Fibroblast of lung (primary cell): ENCODE measurements at regions not wholly inside any gene's neighbourhood (a gene's known extent, or its start where the extent isn't known, plus 50 kb on each side); places are given as distances from the start of the nearest gene placed in this dataset.
A peak's percentile ranks its signal among the peaks of the same experiment; 100 is the strongest.

Experiments
- DNase-seq, 2 donors: peaks; one replicate each; pipeline versions ENCODE4 v3.0.0 to v3.0.0-alpha.2; 2010; ENCODE audit warnings: low read depth in 2 of 2
- H2AFZ ChIP-seq: 2 replicates; pipeline ENCODE4 v1.5.1; 2012; ENCODE audit warnings: low read length, control low read depth, inconsistent platforms
- H3K27ac ChIP-seq: 2 replicates; pipeline ENCODE4 v1.5.1; 2011; ENCODE audit warnings: low read length, control low read depth; ENCODE audit not compliant: insufficient read depth
- H3K27me3 ChIP-seq: 2 replicates; pipeline ENCODE4 v1.5.1; 2011; ENCODE audit warnings: mild to moderate bottlenecking, low read length; ENCODE audit not compliant: control insufficient read depth, insufficient read depth
- H3K36me3 ChIP-seq: 2 replicates; pipeline ENCODE4 v1.5.1; 2011; ENCODE audit warnings: low read length; ENCODE audit not compliant: control insufficient read depth, insufficient read depth
- H3K4me1 ChIP-seq: 2 replicates; pipeline ENCODE4 v1.5.1; 2011; ENCODE audit warnings: low read length; ENCODE audit not compliant: control insufficient read depth, insufficient read depth; ENCODE audit errors: extremely low read depth
- H3K4me2 ChIP-seq: 2 replicates; pipeline ENCODE4 v1.5.1; 2011; ENCODE audit warnings: low read length, control low read depth; ENCODE audit not compliant: insufficient read depth; ENCODE audit errors: extremely low read depth
- H3K4me3 ChIP-seq, 4 experiments: fragments of 200-600 bp in 1 of 4; sonication (generic) in 1 of 4; replicated peaks in 1 of 4; 2 replicates each; pipeline ENCODE4 v1.5.1; 2011 to 2016; ENCODE audit warnings: low read length in 4 of 4, low read depth in 3 of 4, mild to moderate bottlenecking in 3 of 4, control low read depth in 2 of 4, inconsistent platforms in 1 of 4, mixed read lengths in 1 of 4; ENCODE audit not compliant: insufficient read depth in 1 of 4; ENCODE audit errors: control extremely low read depth in 1 of 4
- H3K79me2 ChIP-seq: 2 replicates; pipeline ENCODE4 v1.5.1; 2012; ENCODE audit warnings: mild to moderate bottlenecking, low read length, inconsistent platforms; ENCODE audit not compliant: control insufficient read depth, insufficient read depth
- H3K9ac ChIP-seq: 2 replicates; pipeline ENCODE4 v1.5.1; 2011; ENCODE audit warnings: mild to moderate bottlenecking, low read length, control low read depth; ENCODE audit not compliant: insufficient read depth
- H3K9me3 ChIP-seq: 2 replicates; pipeline ENCODE4 v1.5.1; 2012; ENCODE audit warnings: low read depth, low read length; ENCODE audit not compliant: control insufficient read depth, insufficient read depth
- H4K20me1 ChIP-seq: 2 replicates; pipeline ENCODE4 v1.5.1; 2011; ENCODE audit warnings: low read length; ENCODE audit not compliant: control insufficient read depth, insufficient read depth; ENCODE audit errors: extremely low read depth
- EZH2 ChIP-seq: IDR thresholded peaks from 2 replicates; pipeline ENCODE4 v1.5.1; 2012; ENCODE audit warnings: low read length, control low read depth, mild to moderate bottlenecking; ENCODE audit errors: missing control alignments
- TF ChIP-seq, protein P1 (sequence below), 2 donors: IDR thresholded peaks in 1 of 2; conservative IDR thresholded peaks in 1 of 2; 1 replicate in 1 of 2; 2 replicates in 1 of 2; pipeline ENCODE4 v1.5.1; 2011 to 2012; ENCODE audit warnings: low read length in 2 of 2, control low read depth in 1 of 2, inconsistent platforms in 1 of 2, low read depth in 1 of 2, mild to moderate bottlenecking in 1 of 2

DNA sequence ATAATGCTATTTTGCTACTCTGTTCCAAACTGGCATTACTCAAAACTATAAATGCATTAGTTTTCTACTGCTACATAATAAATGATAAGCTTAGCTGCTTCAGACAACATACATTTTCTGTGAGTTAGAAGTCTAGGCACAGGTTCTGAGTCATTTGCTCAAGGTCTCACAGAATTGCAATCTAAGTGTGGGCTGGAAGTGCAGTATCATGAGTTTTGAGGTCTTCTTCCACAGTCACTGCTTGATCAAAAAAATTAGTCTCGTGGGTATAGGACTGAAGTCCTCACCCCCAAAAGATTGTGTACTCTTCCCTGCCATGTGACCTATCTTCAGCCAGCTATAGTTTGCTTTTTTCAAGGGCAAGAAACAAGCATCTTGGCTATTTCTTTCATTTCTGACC is 676.9 kb downstream of the ADCYAP1 start:
- DNase-seq: no peak
- Histone ChIP-seq H3K9me3 (no peaks in the 10 kb centered on the region), H3K27me3 (no peaks in the 10 kb centered on the region), H4K20me1 (no peaks in the 10 kb centered on the region), H3K4me1 (no peaks in the 10 kb centered on the region), H3K4me3 (no peak overlapping the region), H3K79me2 (no peaks in the 10 kb centered on the region), H3K27ac (no peak overlapping the region), H2AFZ (no peak overlapping the region), H3K4me2 (no peak overlapping the region), H3K9ac (no peak overlapping the region), H3K36me3 (no peaks in the 10 kb centered on the region)
- TF ChIP-seq, protein P1, sequence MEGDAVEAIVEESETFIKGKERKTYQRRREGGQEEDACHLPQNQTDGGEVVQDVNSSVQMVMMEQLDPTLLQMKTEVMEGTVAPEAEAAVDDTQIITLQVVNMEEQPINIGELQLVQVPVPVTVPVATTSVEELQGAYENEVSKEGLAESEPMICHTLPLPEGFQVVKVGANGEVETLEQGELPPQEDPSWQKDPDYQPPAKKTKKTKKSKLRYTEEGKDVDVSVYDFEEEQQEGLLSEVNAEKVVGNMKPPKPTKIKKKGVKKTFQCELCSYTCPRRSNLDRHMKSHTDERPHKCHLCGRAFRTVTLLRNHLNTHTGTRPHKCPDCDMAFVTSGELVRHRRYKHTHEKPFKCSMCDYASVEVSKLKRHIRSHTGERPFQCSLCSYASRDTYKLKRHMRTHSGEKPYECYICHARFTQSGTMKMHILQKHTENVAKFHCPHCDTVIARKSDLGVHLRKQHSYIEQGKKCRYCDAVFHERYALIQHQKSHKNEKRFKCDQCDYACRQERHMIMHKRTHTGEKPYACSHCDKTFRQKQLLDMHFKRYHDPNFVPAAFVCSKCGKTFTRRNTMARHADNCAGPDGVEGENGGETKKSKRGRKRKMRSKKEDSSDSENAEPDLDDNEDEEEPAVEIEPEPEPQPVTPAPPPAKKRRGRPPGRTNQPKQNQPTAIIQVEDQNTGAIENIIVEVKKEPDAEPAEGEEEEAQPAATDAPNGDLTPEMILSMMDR (conservative IDR thresholded peaks at IDR 0.05 in 1 of 2, IDR thresholded peaks at IDR 0.05 in 1 of 2; ENCODE audit: low read depth in 1 of 2, low read length in 2 of 2): no peak
- no peak for TF ChIP-seq EZH2

DNA sequence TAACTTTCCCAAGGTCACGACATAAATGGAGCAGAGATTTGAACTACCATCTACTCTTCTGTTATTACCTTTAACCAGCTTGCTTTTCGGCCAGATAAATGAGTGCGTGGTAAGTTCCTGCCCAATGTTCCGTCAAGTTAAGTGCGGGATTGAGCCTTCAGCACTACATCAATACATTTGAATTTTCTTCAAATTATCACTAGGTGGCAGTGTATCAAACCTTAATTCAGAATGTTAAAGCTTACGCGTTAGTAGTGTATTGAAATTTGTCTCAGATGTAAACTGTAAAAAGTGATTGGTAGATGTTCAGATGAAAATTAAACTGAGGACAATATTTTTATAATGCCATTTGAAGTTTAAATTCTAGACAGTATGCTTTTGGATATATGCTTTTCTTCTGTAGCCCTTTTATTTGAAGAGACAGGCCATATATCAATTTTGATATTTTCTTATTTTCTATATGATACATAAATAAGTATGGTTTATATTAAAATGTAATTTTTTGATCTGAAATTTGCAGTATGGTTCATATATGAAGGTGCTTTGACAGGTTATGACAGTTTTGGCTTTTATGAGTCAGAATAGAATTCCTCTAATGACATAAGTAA is 681.3 kb downstream of the ADCYAP1 start:
- H2AFZ ChIP-seq: no peak overlapping the region
- no peaks in the 10 kb centered on the region for H3K27me3 ChIP-seq
- no peaks in the 10 kb centered on the region for H4K20me1 ChIP-seq
- H3K79me2 ChIP-seq: no peaks in the 10 kb centered on the region
- H3K4me2 ChIP-seq: no peak overlapping the region
- TF ChIP-seq, protein P1 (conservative IDR thresholded peaks at IDR 0.05 in 1 of 2, IDR thresholded peaks at IDR 0.05 in 1 of 2; ENCODE audit: low read depth in 1 of 2, low read length in 2 of 2): peak in 1 of 2 donors; percentile 33
- no peak for TF ChIP-seq EZH2
- peak; percentile 23 to 25 for DNase-seq
- no peak overlapping the region for H3K4me3 ChIP-seq
- H3K4me1 ChIP-seq: no peaks in the 10 kb centered on the region
- H3K36me3 ChIP-seq: no peaks in the 10 kb centered on the region
- H3K27ac ChIP-seq: no peak overlapping the region
- H3K9ac ChIP-seq: no peak overlapping the region
- no peaks in the 10 kb centered on the region for H3K9me3 ChIP-seq

DNA sequence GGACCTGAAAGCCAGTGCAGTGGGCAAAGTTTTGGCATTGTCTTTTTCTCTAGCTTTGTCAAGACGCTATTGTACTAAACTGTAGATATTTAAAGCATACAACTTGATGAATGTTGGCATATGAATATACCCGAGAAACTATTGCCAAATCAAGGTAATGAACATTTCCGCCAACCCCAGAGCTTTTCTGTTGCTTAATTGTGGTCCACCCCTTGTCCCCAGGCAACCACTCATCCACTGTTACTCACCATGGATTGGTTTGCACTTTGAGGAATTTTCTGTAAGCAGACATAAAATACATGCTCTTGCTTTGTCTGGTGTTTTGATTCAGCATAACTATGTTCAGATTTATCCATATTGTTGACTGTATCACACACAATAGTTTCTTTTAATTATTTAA is 688.4 kb downstream of the ADCYAP1 start:
- Histone ChIP-seq H3K4me1 (no peaks in the 10 kb centered on the region), H3K36me3 (no peaks in the 10 kb centered on the region), H3K9me3 (no peaks in the 10 kb centered on the region), H3K79me2 (no peaks in the 10 kb centered on the region), H3K27ac (no peak overlapping the region), H3K27me3 (no peaks in the 10 kb centered on the region), H3K9ac (no peak overlapping the region), H4K20me1 (no peaks in the 10 kb centered on the region), H3K4me2 (no peak overlapping the region), H3K4me3 (no peak overlapping the region), H2AFZ (no peak overlapping the region)
- TF ChIP-seq EZH2: no peak
- TF ChIP-seq, protein P1 (conservative IDR thresholded peaks at IDR 0.05 in 1 of 2, IDR thresholded peaks at IDR 0.05 in 1 of 2; ENCODE audit: low read depth in 1 of 2, low read length in 2 of 2): no peak
- no peak for DNase-seq
